ENCODE measurements at regions not wholly inside any gene's neighbourhood (a gene's known extent, or its start where the extent isn't known, plus 50 kb on each side); places are given as distances from the start of the nearest gene placed in this dataset.

DNA sequence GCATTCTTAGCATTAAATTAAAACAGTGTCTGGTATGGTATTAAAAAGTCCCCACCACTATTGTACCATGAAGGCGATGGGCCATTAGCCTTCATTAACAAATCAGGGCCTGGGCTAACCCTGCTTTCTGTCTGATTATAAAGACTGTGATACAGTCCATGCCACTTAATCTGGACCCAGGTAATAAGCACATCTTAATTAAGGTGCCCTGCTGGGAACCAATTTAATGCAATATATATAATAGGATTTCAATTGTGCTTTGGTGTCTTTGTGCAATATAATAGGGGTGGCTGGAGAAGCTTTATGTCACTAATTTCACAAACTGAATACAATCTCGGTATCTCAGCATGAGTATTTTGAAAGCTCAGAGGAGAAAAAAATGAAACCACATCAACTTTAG, 64.4 kb upstream of the CDH8 start:
- H3K4me3 ChIP-seq: no peak overlapping the region
- no peaks in the 10 kb centered on the region for H3K27me3 ChIP-seq (replicated peaks; ENCODE audit: insufficient read depth)
- no peaks in the 10 kb centered on the region for H3K36me3 ChIP-seq
- no peaks in the 10 kb centered on the region for H3K4me1 ChIP-seq (ENCODE audit: control insufficient read depth in 1 of 2, low read depth in 2 of 2)
- H3K27ac ChIP-seq: no peak overlapping the region
- no peak for DNase-seq (ENCODE audit: low spot score)
- ATAC-seq (ENCODE audit: insufficient number of reproducible peaks, low FRiP score, low read depth): no peak
- TF ChIP-seq, protein P1, sequence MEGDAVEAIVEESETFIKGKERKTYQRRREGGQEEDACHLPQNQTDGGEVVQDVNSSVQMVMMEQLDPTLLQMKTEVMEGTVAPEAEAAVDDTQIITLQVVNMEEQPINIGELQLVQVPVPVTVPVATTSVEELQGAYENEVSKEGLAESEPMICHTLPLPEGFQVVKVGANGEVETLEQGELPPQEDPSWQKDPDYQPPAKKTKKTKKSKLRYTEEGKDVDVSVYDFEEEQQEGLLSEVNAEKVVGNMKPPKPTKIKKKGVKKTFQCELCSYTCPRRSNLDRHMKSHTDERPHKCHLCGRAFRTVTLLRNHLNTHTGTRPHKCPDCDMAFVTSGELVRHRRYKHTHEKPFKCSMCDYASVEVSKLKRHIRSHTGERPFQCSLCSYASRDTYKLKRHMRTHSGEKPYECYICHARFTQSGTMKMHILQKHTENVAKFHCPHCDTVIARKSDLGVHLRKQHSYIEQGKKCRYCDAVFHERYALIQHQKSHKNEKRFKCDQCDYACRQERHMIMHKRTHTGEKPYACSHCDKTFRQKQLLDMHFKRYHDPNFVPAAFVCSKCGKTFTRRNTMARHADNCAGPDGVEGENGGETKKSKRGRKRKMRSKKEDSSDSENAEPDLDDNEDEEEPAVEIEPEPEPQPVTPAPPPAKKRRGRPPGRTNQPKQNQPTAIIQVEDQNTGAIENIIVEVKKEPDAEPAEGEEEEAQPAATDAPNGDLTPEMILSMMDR (IDR thresholded peaks at IDR 0.05): no peak
- H3K9me3 ChIP-seq: no peaks in the 10 kb centered on the region

DNA sequence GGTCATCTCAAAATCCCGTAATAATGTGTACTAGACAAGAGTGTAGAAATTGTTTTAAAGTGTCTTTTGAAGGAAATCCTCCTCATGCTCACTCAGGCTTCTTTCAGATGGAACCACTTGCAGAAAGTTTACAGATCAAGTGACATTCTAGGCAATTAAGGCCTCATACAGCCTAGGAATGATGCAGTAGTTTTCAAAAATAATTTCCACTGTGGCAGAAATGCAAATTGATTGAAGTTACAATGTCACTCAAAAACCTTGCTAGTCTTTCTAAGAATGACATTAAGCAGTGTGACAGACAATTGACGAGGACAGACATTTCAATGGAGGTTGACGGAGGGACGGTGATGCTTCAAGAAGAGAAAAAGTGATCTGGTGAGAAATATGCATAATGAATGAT, 53.5 kb upstream of the CDH8 start:
- Histone ChIP-seq H3K27me3 (replicated peaks; ENCODE audit: insufficient read depth) (no peaks in the 10 kb centered on the region), H3K4me3 (no peak overlapping the region), H3K27ac (no peak overlapping the region), H3K9me3 (no peaks in the 10 kb centered on the region), H3K4me1 (ENCODE audit: control insufficient read depth in 1 of 2, low read depth in 2 of 2) (no peaks in the 10 kb centered on the region), H3K36me3 (no peaks in the 10 kb centered on the region)
- TF ChIP-seq, protein P1 (IDR thresholded peaks at IDR 0.05): no peak
- no peak for ATAC-seq (ENCODE audit: insufficient number of reproducible peaks, low FRiP score, low read depth)
- no peak for DNase-seq (ENCODE audit: low spot score)

DNA sequence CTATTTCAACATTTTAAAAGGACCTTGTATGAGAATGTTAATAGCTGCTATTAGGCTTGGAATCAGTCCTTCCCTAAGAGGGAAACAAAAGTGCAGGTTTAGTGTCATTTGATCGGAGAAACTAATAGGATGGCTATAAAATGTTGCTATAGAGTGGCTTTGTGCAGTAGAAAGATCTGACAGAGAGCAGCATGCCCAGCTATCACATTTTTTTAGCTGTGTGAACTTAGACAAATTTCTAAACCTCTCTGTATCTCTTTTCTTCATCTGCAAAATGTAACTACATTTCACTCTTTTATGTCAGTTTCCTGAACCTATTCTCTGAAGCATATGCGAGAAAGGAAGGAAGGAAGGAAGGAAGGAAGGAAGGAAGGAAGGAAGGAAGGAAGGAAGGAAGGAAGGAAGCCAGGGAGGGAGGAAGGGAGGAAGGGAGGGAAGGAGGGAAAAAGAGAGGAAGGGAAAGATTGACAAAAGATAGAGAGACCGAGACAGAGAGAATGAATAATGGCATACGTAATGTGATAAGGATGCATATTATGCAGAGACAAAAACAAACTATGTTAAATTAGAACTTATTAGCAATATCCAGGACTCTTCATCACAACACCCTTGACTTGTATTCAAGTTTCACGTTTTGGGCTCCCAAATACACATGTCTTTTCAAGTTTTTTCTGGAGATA, 52.6 kb upstream of the CDH8 start:
- H3K27me3 ChIP-seq (replicated peaks; ENCODE audit: insufficient read depth): no peaks in the 10 kb centered on the region
- DNase-seq (ENCODE audit: low spot score) (no peak), ATAC-seq (ENCODE audit: insufficient number of reproducible peaks, low FRiP score, low read depth) (no peak)
- no peaks in the 10 kb centered on the region for H3K4me1 ChIP-seq (ENCODE audit: control insufficient read depth in 1 of 2, low read depth in 2 of 2)
- H3K36me3 ChIP-seq: no peaks in the 10 kb centered on the region
- H3K27ac ChIP-seq: no peak overlapping the region
- TF ChIP-seq, protein P1 (IDR thresholded peaks at IDR 0.05): no peak
- no peaks in the 10 kb centered on the region for H3K9me3 ChIP-seq
- H3K4me3 ChIP-seq: no peak overlapping the region
